Memory B cell (primary cell): ENCODE measurements at regions not wholly inside any gene's neighbourhood (a gene's known extent, or its start where the extent isn't known, plus 50 kb on each side); places are given as distances from the start of the nearest gene placed in this dataset.

Source experiments
- ATAC-seq: fragments of 150-1000 bp; cut with Tn5 transposase; 2 replicates; pipeline ENCODE4 v1.10.0; 2021; ENCODE audit warnings: low read depth, mild to moderate bottlenecking, moderate library complexity
- DNase-seq, 2 donors: peaks; one replicate each; pipeline ENCODE4 v3.0.0; 2022; ENCODE audit warnings: low spot score in 2 of 2
- H3K27ac Mint-ChIP-seq: one replicate; pipeline ENCODE4 v1.8.0; 2022; ENCODE audit warnings: mild to moderate bottlenecking, moderate library complexity, mixed read lengths
- H3K27me3 Mint-ChIP-seq: one replicate; pipeline ENCODE4 v1.8.0; 2022; ENCODE audit warnings: mixed read lengths
- H3K36me3 Mint-ChIP-seq: one replicate; pipeline ENCODE4 v1.8.0; 2022; ENCODE audit warnings: mild to moderate bottlenecking, mixed read lengths
- H3K4me1 Mint-ChIP-seq: one replicate; pipeline ENCODE4 v1.8.0; 2022; ENCODE audit warnings: mixed read lengths
- H3K4me3 Mint-ChIP-seq: one replicate; pipeline ENCODE4 v1.8.0; 2022; ENCODE audit warnings: mild to moderate bottlenecking, moderate library complexity, mixed read lengths
- H3K9me3 Mint-ChIP-seq: one replicate; pipeline ENCODE4 v1.8.0; 2022; ENCODE audit warnings: mixed read lengths

GRCh38 chr7:121587435-121587834 is 191.3 kb upstream of the FAM3C start:
- no peaks in the 10 kb centered on the region for H3K4me1 Mint-ChIP-seq

GRCh38 chr7:121582258-121582657 is 186.2 kb upstream of the FAM3C start:
- H3K36me3 Mint-ChIP-seq: no peaks in the 10 kb centered on the region
- no peak overlapping the region for H3K4me3 Mint-ChIP-seq
- H3K27me3 Mint-ChIP-seq: peaks cover 15% of the 10 kb centered on the region
- H3K4me1 Mint-ChIP-seq: no peaks in the 10 kb centered on the region
- ATAC-seq (no peak), DNase-seq (no peak)
- H3K27ac Mint-ChIP-seq: no peak overlapping the region
- H3K9me3 Mint-ChIP-seq: no peaks in the 10 kb centered on the region

More at GRCh38 chr7:121587435-121587834, 191.3 kb upstream of the FAM3C start:
- H3K4me3 Mint-ChIP-seq: no peak overlapping the region
- DNase-seq (no peak), ATAC-seq (no peak)
- no peak overlapping the region for H3K27ac Mint-ChIP-seq
- no peaks in the 10 kb centered on the region for H3K27me3 Mint-ChIP-seq
- peaks cover 2% of the 10 kb centered on the region for H3K9me3 Mint-ChIP-seq
- H3K36me3 Mint-ChIP-seq: no peaks in the 10 kb centered on the region

GRCh38 chr7:121579639-121580038 is 183.5 kb upstream of the FAM3C start:
- Mint-ChIP-seq H3K4me1 (no peaks in the 10 kb centered on the region), H3K36me3 (no peaks in the 10 kb centered on the region), H3K27ac (no peak overlapping the region), H3K9me3 (no peaks in the 10 kb centered on the region), H3K27me3 (peaks cover 21% of the 10 kb centered on the region), H3K4me3 (no peak overlapping the region)
- no peak for DNase-seq
- no peak for ATAC-seq

DNA sequence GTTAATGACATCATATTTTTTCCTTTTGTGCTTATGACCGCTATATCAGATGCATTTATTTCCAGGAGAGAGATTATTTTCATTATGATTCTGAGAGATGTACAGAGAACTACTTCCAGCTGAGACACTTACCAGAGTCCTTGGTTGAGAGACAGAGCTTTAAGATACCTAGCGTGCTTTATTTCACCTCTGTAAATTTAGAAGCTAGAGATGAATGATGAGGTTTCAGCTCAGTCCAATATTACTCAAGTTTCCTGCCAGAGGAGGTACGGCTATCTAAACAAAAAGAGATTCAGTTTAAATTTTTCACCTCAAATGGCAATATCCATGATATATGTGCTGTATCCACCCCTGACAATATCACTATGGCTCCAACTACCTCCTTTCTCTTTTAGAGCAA is 182.6 kb upstream of the FAM3C start:
- Mint-ChIP-seq H3K4me3 (no peak overlapping the region), H3K4me1 (no peaks in the 10 kb centered on the region), H3K9me3 (no peaks in the 10 kb centered on the region), H3K36me3 (no peaks in the 10 kb centered on the region), H3K27ac (no peak overlapping the region), H3K27me3 (peaks cover 25% of the 10 kb centered on the region)
- DNase-seq: no peak
- ATAC-seq: no peak

DNA sequence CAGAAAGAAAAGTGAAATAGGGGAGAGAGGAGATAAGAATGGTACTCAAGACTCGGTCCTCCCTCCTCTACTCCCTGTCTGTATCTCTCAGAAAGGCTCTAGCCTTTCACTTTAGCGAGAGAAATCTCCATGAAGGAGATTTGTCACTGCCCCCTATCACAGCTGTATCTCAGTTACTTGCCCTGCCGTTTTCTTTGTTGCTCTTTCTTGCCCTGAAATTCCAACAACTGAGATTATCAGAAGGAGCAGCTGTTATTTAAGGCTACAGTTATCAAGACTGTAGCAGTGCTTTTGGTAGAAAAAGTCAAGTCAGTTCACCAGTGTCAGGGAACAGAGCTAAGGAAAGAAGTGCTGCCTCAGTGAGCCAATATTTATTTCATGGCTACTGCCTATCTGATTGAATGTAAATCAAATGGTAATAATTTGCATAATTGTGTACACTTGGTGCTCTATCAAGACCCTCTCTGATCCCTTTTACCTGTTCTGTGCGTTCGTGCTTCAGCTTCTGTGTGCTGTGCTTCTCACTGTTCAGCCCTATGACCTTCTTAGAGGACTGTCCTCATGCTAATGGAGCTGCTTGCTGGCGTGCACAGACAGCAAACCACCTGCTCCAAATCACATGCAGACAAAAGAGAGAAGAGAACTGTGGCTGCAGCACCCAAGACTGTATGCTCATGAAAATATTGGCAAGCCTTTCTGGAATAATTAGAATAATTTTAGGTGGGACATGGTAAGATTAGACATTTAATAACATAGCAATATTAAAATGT is 180.2 kb upstream of the FAM3C start:
- ATAC-seq: no peak
- Mint-ChIP-seq H3K4me1 (no peaks in the 10 kb centered on the region), H3K27me3 (peaks cover 21% of the 10 kb centered on the region), H3K27ac (no peak overlapping the region), H3K9me3 (no peaks in the 10 kb centered on the region), H3K36me3 (no peaks in the 10 kb centered on the region), H3K4me3 (no peak overlapping the region)
- DNase-seq: no peak

GRCh38 chr7:121575194-121575765 is 179.2 kb upstream of the FAM3C start:
- Mint-ChIP-seq H3K4me1 (no peaks in the 10 kb centered on the region), H3K27me3 (peaks cover 21% of the 10 kb centered on the region), H3K4me3 (no peak overlapping the region), H3K9me3 (no peaks in the 10 kb centered on the region), H3K27ac (no peak overlapping the region), H3K36me3 (no peaks in the 10 kb centered on the region)
- DNase-seq (no peak), ATAC-seq (no peak)

DNA sequence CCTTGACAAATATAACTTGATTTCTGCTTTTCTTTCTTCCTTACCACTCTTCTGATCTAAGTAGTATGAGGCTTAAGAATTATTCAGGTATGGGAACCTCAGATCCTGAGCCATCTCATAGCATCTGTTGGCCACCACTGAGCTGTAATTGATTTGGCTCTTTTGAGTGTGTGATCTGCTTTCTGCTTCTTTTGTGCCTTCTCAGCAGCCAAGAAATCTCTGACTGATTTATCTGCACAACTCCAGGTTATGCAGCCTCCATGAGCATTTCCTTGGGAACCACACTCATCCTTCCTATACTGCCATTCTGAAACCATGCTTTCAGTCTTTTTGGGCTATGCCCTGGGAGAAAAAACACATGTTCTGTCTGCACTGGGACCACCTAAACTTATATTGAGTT is 178.0 kb upstream of the FAM3C start:
- ATAC-seq: no peak
- no peak for DNase-seq
- Mint-ChIP-seq H3K4me1 (no peaks in the 10 kb centered on the region), H3K27me3 (peaks cover 15% of the 10 kb centered on the region), H3K27ac (no peak overlapping the region), H3K9me3 (no peaks in the 10 kb centered on the region), H3K36me3 (no peaks in the 10 kb centered on the region), H3K4me3 (no peak overlapping the region)

GRCh38 chr7:121572615-121573014 is 176.5 kb upstream of the FAM3C start:
- no peak overlapping the region for H3K27ac Mint-ChIP-seq
- H3K9me3 Mint-ChIP-seq: no peaks in the 10 kb centered on the region
- no peaks in the 10 kb centered on the region for H3K4me1 Mint-ChIP-seq
- DNase-seq (no peak), ATAC-seq (no peak)
- peaks cover 19% of the 10 kb centered on the region for H3K27me3 Mint-ChIP-seq
- H3K36me3 Mint-ChIP-seq: no peaks in the 10 kb centered on the region
- H3K4me3 Mint-ChIP-seq: no peak overlapping the region

GRCh38 chr7:121570365-121570764 is 174.3 kb upstream of the FAM3C start:
- H3K9me3 Mint-ChIP-seq: no peaks in the 10 kb centered on the region
- no peak overlapping the region for H3K4me3 Mint-ChIP-seq
- no peaks in the 10 kb centered on the region for H3K4me1 Mint-ChIP-seq
- no peaks in the 10 kb centered on the region for H3K36me3 Mint-ChIP-seq
- H3K27ac Mint-ChIP-seq: no peak overlapping the region
- no peak for ATAC-seq
- DNase-seq: no peak
- peaks cover 14% of the 10 kb centered on the region for H3K27me3 Mint-ChIP-seq

DNA sequence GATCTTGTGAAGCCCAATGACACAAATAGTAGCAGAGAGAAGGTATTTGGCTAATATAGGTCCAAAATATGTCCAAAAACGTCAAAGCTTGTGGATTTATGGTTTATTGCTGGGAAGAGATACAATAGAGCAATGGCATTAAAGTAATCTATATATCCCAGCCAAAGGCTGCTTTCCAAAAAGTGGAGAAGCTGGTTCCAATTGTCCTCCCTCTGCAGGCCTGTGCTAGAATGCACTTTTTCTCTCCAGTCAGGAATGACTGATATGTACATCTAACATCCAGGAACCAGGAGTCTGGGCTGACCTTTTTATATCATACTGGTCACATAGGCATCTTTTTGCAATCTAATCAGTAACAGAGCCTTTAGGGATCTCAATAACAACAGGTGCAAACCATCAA is 167.1 kb upstream of the FAM3C start:
- no peak for DNase-seq
- ATAC-seq: no peak
- H3K4me1 Mint-ChIP-seq: no peaks in the 10 kb centered on the region
- no peaks in the 10 kb centered on the region for H3K36me3 Mint-ChIP-seq
- peaks cover 3% of the 10 kb centered on the region for H3K27me3 Mint-ChIP-seq
- no peak overlapping the region for H3K4me3 Mint-ChIP-seq
- H3K27ac Mint-ChIP-seq: no peak overlapping the region
- H3K9me3 Mint-ChIP-seq: no peaks in the 10 kb centered on the region

GRCh38 chr7:121562259-121562658 is 166.2 kb upstream of the FAM3C start:
- ATAC-seq: no peak
- Mint-ChIP-seq H3K9me3 (no peaks in the 10 kb centered on the region), H3K4me3 (no peak overlapping the region), H3K36me3 (no peaks in the 10 kb centered on the region), H3K27ac (no peak overlapping the region), H3K4me1 (no peaks in the 10 kb centered on the region), H3K27me3 (peaks cover 2% of the 10 kb centered on the region)
- DNase-seq: no peak

- ATAC-seq (no peak), DNase-seq (no peak)
- Mint-ChIP-seq H3K27ac (no peak overlapping the region), H3K9me3 (no peaks in the 10 kb centered on the region), H3K36me3 (no peaks in the 10 kb centered on the region), H3K4me1 (no peaks in the 10 kb centered on the region), H3K27me3 (peaks cover 2% of the 10 kb centered on the region), H3K4me3 (no peak overlapping the region)
These were observed 165.6 kb upstream of the FAM3C start for GRCh38 chr7:121561717-121562116.

GRCh38 chr7:121560267-121560990 is 164.3 kb upstream of the FAM3C start:
- H3K4me3 Mint-ChIP-seq: no peak overlapping the region
- no peaks in the 10 kb centered on the region for H3K36me3 Mint-ChIP-seq
- no peaks in the 10 kb centered on the region for H3K4me1 Mint-ChIP-seq
- no peak for DNase-seq
- H3K27me3 Mint-ChIP-seq: peaks cover 2% of the 10 kb centered on the region
- no peak overlapping the region for H3K27ac Mint-ChIP-seq
- ATAC-seq: no peak
- no peaks in the 10 kb centered on the region for H3K9me3 Mint-ChIP-seq

GRCh38 chr7:121558288-121558687 is 162.2 kb upstream of the FAM3C start:
- DNase-seq (no peak), ATAC-seq (no peak)
- Mint-ChIP-seq H3K9me3 (no peaks in the 10 kb centered on the region), H3K4me1 (no peaks in the 10 kb centered on the region), H3K36me3 (no peaks in the 10 kb centered on the region), H3K27ac (no peak overlapping the region), H3K27me3 (no peaks in the 10 kb centered on the region), H3K4me3 (no peak overlapping the region)
